OCI-LY7 (cell line): ENCODE measurements at regions not wholly inside any gene's neighbourhood (a gene's known extent, or its start where the extent isn't known, plus 50 kb on each side); places are given as distances from the start of the nearest gene placed in this dataset.

ENCODE experiments used
- BruUV-seq: library from RNA; stranded (reverse); fragments of 400-500 nt; replicated peaks from 2 replicates; lab custom pipeline; 2021; lab: Mats Ljungman, UMichigan
- CTCF ChIA-PET: fragments of 300-600 bp; sonication (Branson Sonifier 250); formaldehyde crosslinking; loops from one replicate; lab custom pipeline; 2022; ENCODE audit warnings: antibody characterized with exemption; ENCODE audit not compliant: unreplicated experiment; lab: Charles Lee
- POLR2A ChIA-PET: fragments of 300-600 bp; sonication (Branson Sonifier 250); formaldehyde crosslinking; loops from one replicate; lab custom pipeline; 2022; ENCODE audit warnings: antibody characterized with exemption; lab: Charles Lee
- DNase-seq: peaks from one replicate; pipeline ENCODE4 v3.0.0-alpha.2; 2015; ENCODE audit warnings: low spot score
- H2AFZ ChIP-seq: fragments of 200-600 bp; sonication (generic), shearing (Covaris generic); 2 replicates; pipeline ENCODE4 v1.6.1; 2014; ENCODE audit warnings: mild to moderate bottlenecking, antibody characterized with exemption, low read length, moderate library complexity
- H3K27ac ChIP-seq: fragments of 200-600 bp; sonication (generic); 2 replicates; pipeline ENCODE4 v1.5.1; 2014; ENCODE audit warnings: mixed run types, low read depth, mild to moderate bottlenecking, moderate library complexity, low read length, inconsistent platforms; ENCODE audit not compliant: poor library complexity, severe bottlenecking
- H3K36me3 ChIP-seq: fragments of 200-600 bp; sonication (generic); 2 replicates; pipeline ENCODE4 v1.6.1; 2014; ENCODE audit warnings: mild to moderate bottlenecking, antibody characterized with exemption, low read length, moderate library complexity, mixed read lengths; ENCODE audit not compliant: insufficient read depth
- H3K4me1 ChIP-seq: fragments of 200-600 bp; sonication (generic); 2 replicates; pipeline ENCODE4 v1.5.1; 2014; ENCODE audit warnings: mild to moderate bottlenecking, low read length; ENCODE audit not compliant: insufficient read depth, poor library complexity, severe bottlenecking
- H3K4me2 ChIP-seq: fragments of 200-600 bp; sonication (generic); 2 replicates; pipeline ENCODE4 v1.6.1; 2014; ENCODE audit warnings: mild to moderate bottlenecking, low read length
- H3K4me3 ChIP-seq: fragments of 200-600 bp; sonication (generic); 2 replicates; pipeline ENCODE4 v1.5.1; 2014; ENCODE audit warnings: mild to moderate bottlenecking, low read depth, low read length; ENCODE audit not compliant: poor library complexity, severe bottlenecking
- H3K79me2 ChIP-seq: fragments of 200-600 bp; sonication (generic); 2 replicates; pipeline ENCODE4 v1.6.1; 2016; ENCODE audit warnings: low read depth, mild to moderate bottlenecking, low read length, moderate library complexity, mixed read lengths; ENCODE audit not compliant: insufficient read depth
- H3K9me2 ChIP-seq: fragments of 200-600 bp; sonication (generic); 2 replicates; pipeline ENCODE4 v1.6.1; 2016; ENCODE audit warnings: mild to moderate bottlenecking, low read length, mixed read lengths; ENCODE audit not compliant: insufficient read depth
- H3K9me3 ChIP-seq: fragments of 200-600 bp; sonication (generic); 2 replicates; pipeline ENCODE4 v1.6.1; 2014; ENCODE audit warnings: mild to moderate bottlenecking, mixed run types, low read length, mixed read lengths
- H4K20me1 ChIP-seq: fragments of 200-600 bp; sonication (generic); 2 replicates; pipeline ENCODE4 v1.6.1; 2014; ENCODE audit warnings: mild to moderate bottlenecking, antibody characterized with exemption, low read length, moderate library complexity, mixed read lengths; ENCODE audit not compliant: insufficient read depth
- CTCF ChIP-seq: fragments of 200-600 bp; sonication (generic); conservative IDR thresholded peaks from 2 replicates; pipeline ENCODE4 v1.5.1; 2014; ENCODE audit warnings: mild to moderate bottlenecking, antibody characterized with exemption, low read length, moderate library complexity, mixed read lengths
- EZH2phosphoT487 ChIP-seq: fragments of 200-600 bp; sonication (generic); IDR thresholded peaks from 2 replicates; pipeline ENCODE4 v1.6.1; 2018; ENCODE audit warnings: low read depth, borderline replicate concordance, mild to moderate bottlenecking, mixed run types, antibody characterized with exemption, low read length, moderate library complexity, mixed read lengths
- intact Hi-C: fragments of 100-400 bp; cut with micrococcal nuclease; formaldehyde crosslinking; loops from one replicate; pipeline ENCODE4 v1.10.0; 2022; ENCODE audit not compliant: unreplicated experiment

GRCh38 chr14:97039717-97040363 lies 242.7 kb downstream of the VRK1 start:
- ChIA-PET CTCF (no interaction called here), POLR2A (no interaction called here)
- Histone ChIP-seq H3K79me2 (no peaks in the 10 kb centered on the region), H3K36me3 (no peaks in the 10 kb centered on the region), H4K20me1 (no peaks in the 10 kb centered on the region), H3K9me3 (peaks cover 10% of the 10 kb centered on the region; the same call in 1 of the 2 replicates), H3K27ac (no peak overlapping the region), H3K4me3 (no peak overlapping the region), H3K4me1 (no peaks in the 10 kb centered on the region), H3K4me2 (no peak overlapping the region), H2AFZ (no peak overlapping the region), H3K9me2 (no peaks in the 10 kb centered on the region)
- no peak for TF ChIP-seq CTCF
- no peak for TF ChIP-seq EZH2phosphoT487
- no peak for DNase-seq
- no TSS peak for BruUV-seq
- intact Hi-C loops = no loop called here

- H3K9me2 ChIP-seq = no peaks in the 10 kb centered on the region
- no peak overlapping the region for H2AFZ ChIP-seq
- no peaks in the 10 kb centered on the region for H3K4me1 ChIP-seq
- intact Hi-C loops = no loop called here
- no peak overlapping the region for H3K4me2 ChIP-seq
- no peaks in the 10 kb centered on the region for H3K36me3 ChIP-seq
- TF ChIP-seq CTCF (no peak), EZH2phosphoT487 (no peak)
- no peaks in the 10 kb centered on the region for H3K9me3 ChIP-seq
- POLR2A ChIA-PET = no interaction called here
- H3K27ac ChIP-seq = no peak overlapping the region
- no peaks in the 10 kb centered on the region for H3K79me2 ChIP-seq
- H3K4me3 ChIP-seq = no peak overlapping the region
- DNase-seq = no peak
- CTCF ChIA-PET = no interaction called here
- no peaks in the 10 kb centered on the region for H4K20me1 ChIP-seq
- no TSS peak for BruUV-seq
Observed at GRCh38 chr14:97046967-97047366, 249.8 kb downstream of the VRK1 start.

DNA sequence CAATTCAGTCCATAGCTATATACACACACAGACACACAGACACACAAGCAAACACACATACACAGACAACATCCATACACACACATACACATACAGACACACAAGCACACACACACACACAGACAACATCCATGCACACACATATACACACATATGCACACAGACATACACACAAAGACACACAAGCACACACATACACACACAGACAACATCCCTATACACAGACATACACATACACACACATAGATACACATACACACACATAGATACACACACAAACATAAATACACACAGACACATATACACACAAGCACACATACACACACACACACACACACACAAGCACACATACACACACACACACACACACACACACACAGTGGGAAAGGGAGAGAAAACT lies 254.8 kb downstream of the VRK1 start:
- Histone ChIP-seq H4K20me1 (no peaks in the 10 kb centered on the region), H3K79me2 (no peaks in the 10 kb centered on the region), H3K4me3 (no peak overlapping the region), H3K9me2 (no peaks in the 10 kb centered on the region), H3K9me3 (no peaks in the 10 kb centered on the region), H3K27ac (no peak overlapping the region), H2AFZ (no peak overlapping the region), H3K4me1 (no peaks in the 10 kb centered on the region), H3K36me3 (no peaks in the 10 kb centered on the region), H3K4me2 (no peak overlapping the region)
- no peak for DNase-seq
- POLR2A ChIA-PET = no interaction called here
- CTCF ChIA-PET = no interaction called here
- no TSS peak for BruUV-seq
- no peak for TF ChIP-seq EZH2phosphoT487
- no peak for TF ChIP-seq CTCF
- intact Hi-C loops = no loop called here
